ENCODE measurements at regions not wholly inside any gene's neighbourhood (a gene's known extent, or its start where the extent isn't known, plus 50 kb on each side); places are given as distances from the start of the nearest gene placed in this dataset.

DNA sequence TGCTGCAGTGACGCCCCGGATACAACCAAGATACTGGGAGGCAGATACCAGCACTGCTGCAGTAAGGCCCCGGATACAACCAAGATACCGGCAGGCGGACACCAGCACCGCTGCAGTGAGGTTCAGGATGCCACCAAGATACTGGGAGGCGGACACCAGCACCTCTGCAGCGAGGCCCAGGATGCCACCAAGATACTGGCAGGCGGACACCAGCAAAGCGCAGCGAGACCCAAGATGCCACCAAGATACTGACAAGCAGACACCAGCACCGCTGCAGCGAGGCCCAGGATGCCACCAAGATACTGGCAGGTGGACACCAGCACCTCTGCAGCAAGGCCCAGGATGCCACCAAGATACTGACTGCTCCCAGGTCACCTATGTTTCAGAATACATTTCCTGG, 225.2 kb downstream of the BRD1 start:
- in situ Hi-C loops (cut with HindIII; ENCODE audit: low pct_unique_long_range_greater_than_20kb, low sequenced_read_pairs) = no loop called here
- no peak for TF ChIP-seq JUND (IDR thresholded peaks at IDR 0.05; ENCODE audit: low read depth)
- no peak for DNase-seq (ENCODE audit: low read depth in 1 of 2, low spot score in 1 of 2)

DNA sequence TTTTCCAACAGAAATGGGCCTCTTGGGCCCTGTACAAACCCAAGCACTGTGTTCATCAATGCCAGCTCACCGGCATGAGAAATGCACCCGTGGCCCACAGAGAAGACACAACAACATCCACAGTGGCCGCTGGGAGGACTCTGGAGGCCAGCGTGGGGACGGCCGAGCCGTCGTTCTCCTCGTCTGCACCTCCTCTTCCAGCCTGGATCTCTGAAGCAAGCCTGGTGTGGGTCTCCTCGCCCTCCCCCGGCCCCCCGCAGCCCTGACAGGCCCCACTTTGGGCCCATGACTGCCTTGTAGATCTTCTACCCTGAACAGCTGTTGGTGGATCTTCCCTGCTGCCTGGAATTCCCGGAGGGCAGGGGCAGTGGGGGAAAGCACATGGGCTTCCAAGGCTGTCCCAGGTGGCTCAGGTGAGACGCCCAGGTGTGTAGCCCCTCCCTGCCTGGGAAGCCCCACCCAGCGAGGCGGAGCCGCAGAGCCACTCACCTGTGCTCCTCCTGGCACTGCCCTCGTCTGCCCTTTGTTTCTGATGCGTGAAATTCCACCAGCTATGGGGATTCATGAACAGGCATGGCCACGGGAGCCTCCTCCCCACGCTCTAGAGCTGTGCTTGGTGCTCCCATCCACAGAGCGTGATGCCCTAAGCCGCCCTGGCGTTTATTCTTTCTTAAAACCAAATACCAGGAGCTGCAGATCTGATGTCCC, 225.9 kb downstream of the BRD1 start:
- DNase-seq (ENCODE audit: low read depth in 1 of 2, low spot score in 1 of 2) = no peak
- no peak for TF ChIP-seq JUND (IDR thresholded peaks at IDR 0.05; ENCODE audit: low read depth)
- in situ Hi-C loops (cut with HindIII; ENCODE audit: low pct_unique_long_range_greater_than_20kb, low sequenced_read_pairs) = no loop called here

DNA sequence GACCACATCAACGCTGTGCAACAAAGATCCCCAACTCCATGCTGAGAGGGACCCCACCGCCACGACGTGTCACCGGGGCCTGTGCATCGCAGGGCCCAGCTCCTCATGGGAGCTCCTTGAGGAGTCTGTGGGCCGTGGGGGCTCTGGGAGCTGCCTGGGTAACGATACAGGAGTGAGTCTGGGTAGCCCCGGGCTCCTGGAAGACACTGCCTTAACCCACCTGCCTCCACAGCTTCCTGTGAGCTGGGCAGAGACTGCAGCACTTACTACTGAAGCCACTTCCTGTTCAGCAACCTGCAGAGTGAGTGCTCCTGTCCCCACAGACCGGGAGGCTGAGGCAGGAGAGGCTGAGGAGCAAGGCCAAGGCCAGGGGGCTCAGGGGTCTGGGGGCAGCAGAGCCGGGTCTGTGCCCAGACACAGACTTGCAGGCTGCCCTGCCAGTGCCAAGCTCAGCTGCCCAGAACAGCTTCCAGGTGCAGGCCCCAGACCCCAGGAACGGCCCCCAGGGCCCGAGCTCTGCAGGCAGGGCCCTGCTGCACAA, 226.7 kb downstream of the BRD1 start:
- no peak for DNase-seq (ENCODE audit: low read depth in 1 of 2, low spot score in 1 of 2)
- no peak for TF ChIP-seq JUND (IDR thresholded peaks at IDR 0.05; ENCODE audit: low read depth)
- in situ Hi-C loops (cut with HindIII; ENCODE audit: low pct_unique_long_range_greater_than_20kb, low sequenced_read_pairs) = no loop called here

DNA sequence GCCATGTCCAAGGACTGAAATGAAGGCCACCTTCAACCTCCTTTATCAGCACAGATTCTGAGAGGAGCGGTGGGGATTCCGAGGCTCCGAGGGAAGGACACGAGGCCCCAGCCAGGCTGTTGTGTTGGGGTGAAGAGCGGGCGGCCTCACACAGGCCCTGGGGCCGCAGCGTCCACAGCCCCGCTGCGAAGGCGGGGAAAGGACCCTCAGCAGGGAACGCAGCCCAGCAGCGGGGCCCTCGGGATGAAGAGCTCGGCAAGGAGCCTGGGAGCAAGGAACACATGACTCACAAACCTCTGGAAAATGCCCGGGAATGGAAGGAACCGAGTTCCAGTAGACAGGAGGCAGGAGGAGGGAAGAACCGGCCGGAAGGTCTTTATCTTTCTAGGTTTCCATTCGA, 227.2 kb downstream of the BRD1 start:
- no peak for DNase-seq (ENCODE audit: low read depth in 1 of 2, low spot score in 1 of 2)
- in situ Hi-C loops (cut with HindIII; ENCODE audit: low pct_unique_long_range_greater_than_20kb, low sequenced_read_pairs) = no loop called here
- no peak for TF ChIP-seq JUND (IDR thresholded peaks at IDR 0.05; ENCODE audit: low read depth)

DNA sequence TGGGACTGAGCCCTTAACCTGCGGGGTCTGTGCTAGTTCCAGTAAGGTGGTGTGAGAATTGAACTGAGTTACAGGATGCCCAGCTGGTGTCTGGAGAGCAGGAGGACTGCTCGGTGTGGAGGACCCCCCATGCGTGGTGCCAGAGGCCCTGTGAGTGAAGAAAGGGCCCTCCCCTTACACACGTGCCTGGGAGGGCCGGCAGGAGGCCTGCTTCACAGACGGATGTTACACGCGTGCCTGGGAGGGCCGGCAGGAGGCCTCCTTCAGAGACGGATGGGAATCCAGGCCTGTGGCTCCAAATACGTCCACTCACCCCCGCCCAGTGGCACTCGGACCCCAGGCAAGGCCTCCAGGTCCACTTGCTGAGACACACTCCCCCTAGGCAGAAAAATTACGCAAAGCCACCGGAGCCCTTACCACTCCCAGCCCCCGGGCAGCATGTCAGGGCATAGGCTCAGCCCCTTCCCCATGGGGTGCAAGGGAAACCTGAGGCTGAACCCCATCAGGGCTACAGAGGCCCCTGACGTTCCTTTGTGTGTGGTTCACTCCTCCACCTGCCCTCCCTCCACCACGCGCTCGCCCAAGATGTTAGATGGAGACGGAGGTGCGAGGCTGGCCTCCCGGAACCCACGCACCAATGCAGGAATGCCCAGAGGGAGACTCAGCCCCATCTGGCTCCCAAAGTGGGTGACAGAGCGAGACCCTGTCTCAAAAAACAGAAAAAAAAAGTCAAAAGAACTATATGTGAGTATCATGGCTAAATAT, 227.8 kb downstream of the BRD1 start:
- no peak for DNase-seq (ENCODE audit: low read depth in 1 of 2, low spot score in 1 of 2)
- in situ Hi-C loops (cut with HindIII; ENCODE audit: low pct_unique_long_range_greater_than_20kb, low sequenced_read_pairs) = no loop called here

DNA sequence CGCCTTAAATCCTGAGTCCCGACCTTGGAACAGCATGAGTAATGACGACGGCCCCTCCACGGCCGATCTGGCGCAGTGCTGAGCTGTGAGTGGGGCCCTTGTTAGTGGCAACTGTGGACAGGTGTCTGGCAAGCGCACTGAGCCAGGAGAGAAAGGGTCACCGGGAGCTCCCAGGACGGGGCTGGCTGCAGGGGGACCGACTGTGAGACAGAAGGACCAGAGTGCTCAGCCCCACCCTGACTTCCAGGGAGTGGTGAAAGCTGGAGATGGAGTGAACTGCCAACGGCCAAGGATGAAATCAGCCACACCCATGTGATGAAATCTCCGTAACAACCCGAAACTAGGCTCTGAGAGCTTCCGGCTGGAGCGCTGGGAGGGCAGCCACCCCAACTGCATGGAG, 228.6 kb downstream of the BRD1 start:
- DNase-seq (ENCODE audit: low read depth in 1 of 2, low spot score in 1 of 2) = no peak
- in situ Hi-C loops (cut with HindIII; ENCODE audit: low pct_unique_long_range_greater_than_20kb, low sequenced_read_pairs) = no loop called here
- TF ChIP-seq JUND (IDR thresholded peaks at IDR 0.05; ENCODE audit: low read depth) = no peak

More for the DNA sequence above, 227.8 kb downstream of the BRD1 start:
- no peak for TF ChIP-seq JUND (IDR thresholded peaks at IDR 0.05; ENCODE audit: low read depth)

DNA sequence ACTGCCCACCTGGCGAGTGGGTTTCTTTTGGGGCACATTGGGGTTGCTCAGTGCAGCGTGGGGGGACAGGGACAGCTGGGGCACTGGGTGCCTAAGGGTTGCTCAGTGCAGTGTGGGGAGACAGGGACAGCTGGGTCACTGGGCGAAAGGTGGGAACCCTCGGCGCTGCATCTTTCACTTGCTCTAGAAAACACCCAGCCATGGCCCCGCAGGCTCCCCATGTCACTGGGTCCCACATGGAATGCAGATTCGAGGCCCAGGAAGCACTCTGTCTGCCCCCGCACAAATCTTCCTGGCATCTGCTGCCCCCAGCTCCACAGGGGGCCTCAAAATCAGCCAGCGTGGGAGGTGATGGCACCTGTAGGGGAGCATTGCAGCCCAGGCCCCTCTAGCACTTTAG, 229.3 kb downstream of the BRD1 start:
- in situ Hi-C loops (cut with HindIII; ENCODE audit: low pct_unique_long_range_greater_than_20kb, low sequenced_read_pairs) = no loop called here
- no peak for TF ChIP-seq JUND (IDR thresholded peaks at IDR 0.05; ENCODE audit: low read depth)
- no peak for DNase-seq (ENCODE audit: low read depth in 1 of 2, low spot score in 1 of 2)

DNA sequence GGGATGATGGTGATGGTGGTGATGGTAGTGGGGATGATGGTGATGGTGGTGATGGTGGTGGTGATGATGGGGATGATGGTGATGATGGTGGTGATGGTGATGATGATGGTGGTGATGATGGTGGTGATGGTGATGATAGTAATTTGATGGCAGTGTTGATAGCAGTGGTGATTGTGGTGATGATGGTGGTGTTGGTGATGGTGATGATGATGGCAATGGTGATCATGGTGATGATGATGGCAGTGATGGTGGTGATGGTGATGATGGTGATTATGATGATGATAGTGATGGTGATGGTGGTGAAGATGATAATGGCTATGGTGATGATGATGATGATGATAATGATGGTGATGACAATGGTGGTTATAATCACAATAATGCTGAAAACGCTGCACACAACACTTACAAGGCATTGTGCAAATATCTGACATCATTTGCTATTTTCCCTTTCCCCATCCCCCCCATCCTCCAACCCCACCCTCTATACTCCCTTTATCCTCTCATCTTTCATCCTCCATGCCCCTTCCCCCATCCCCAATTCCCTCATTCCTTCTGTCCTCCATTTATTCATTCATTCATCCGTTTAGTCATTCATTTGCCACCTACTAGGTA, 230.1 kb downstream of the BRD1 start:
- no peak for TF ChIP-seq JUND (IDR thresholded peaks at IDR 0.05; ENCODE audit: low read depth)
- no peak for DNase-seq (ENCODE audit: low read depth in 1 of 2, low spot score in 1 of 2)
- in situ Hi-C loops (cut with HindIII; ENCODE audit: low pct_unique_long_range_greater_than_20kb, low sequenced_read_pairs) = no loop called here

DNA sequence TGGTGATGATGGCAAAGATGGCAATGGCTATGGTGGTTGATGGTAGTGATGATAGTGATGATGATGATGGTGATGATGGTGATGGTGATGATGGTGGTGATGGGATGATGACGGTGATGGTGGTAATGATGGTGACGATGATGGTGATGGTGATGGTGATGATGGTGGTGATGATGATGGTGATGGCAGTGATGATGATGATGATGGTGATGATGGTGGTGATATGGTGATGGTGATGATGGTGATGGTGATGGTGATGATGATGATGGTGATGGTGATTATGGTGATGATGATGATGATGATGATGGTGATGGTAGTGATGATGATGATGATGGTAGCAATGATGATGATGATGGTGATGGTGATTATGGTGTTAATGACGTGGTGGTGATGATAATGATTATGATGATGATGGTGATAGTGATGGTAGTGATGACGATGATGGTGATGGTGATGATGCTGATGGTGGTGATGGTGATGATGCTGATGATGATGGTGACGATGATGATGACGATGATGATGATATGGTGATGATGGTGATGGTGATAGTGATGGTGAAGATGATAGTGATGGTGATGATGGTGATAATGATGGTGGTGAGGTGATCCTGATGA, 232.1 kb downstream of the BRD1 start:
- no peak for TF ChIP-seq JUND (IDR thresholded peaks at IDR 0.05; ENCODE audit: low read depth)
- DNase-seq (ENCODE audit: low read depth in 1 of 2, low spot score in 1 of 2) = no peak
- in situ Hi-C loops (cut with HindIII; ENCODE audit: low pct_unique_long_range_greater_than_20kb, low sequenced_read_pairs) = no loop called here

DNA sequence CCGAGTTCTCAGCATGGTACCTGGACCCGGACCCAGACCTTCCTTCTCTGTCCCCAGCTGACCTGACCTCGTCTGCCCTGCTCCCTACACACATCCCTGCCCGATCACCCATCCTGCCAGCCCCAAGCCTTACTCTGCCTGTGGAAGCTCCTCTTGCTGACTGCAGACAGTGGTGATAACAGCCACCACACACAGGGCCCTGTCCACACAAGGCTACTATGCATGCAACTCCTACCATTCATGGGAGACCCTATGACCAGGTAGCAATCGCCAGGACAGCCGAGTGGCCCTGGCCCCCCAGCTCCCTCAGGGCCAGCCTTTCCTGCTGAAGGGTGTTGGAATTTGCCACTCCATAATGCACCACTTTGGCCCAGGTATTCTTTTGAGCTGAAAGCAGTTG, 233.6 kb downstream of the BRD1 start:
- in situ Hi-C loops (cut with HindIII; ENCODE audit: low pct_unique_long_range_greater_than_20kb, low sequenced_read_pairs) = no loop called here
- no peak for TF ChIP-seq JUND (IDR thresholded peaks at IDR 0.05; ENCODE audit: low read depth)
- no peak for DNase-seq (ENCODE audit: low read depth in 1 of 2, low spot score in 1 of 2)

DNA sequence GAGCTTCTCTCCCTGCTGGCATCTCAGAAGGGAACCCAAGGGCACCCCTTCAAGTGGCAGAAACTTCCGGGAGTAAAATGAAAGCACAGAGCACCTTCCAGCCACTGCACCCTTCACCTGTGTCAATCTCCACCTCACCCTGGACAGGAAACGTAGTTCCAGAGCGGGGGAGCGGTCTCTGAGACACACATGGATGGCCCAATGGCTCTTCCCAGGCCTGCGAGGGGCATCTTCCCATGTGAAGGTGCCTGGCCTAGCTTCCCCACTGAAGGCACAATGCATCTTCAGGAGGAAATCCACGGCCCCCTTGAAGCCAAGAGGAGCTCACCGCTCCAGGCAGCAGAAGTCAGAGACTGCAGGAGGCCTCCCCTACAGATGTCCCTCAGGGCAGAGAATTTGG, 234.2 kb downstream of the BRD1 start:
- in situ Hi-C loops (cut with HindIII; ENCODE audit: low pct_unique_long_range_greater_than_20kb, low sequenced_read_pairs) = no loop called here
- TF ChIP-seq JUND (IDR thresholded peaks at IDR 0.05; ENCODE audit: low read depth) = no peak
- no peak for DNase-seq (ENCODE audit: low read depth in 1 of 2, low spot score in 1 of 2)

DNA sequence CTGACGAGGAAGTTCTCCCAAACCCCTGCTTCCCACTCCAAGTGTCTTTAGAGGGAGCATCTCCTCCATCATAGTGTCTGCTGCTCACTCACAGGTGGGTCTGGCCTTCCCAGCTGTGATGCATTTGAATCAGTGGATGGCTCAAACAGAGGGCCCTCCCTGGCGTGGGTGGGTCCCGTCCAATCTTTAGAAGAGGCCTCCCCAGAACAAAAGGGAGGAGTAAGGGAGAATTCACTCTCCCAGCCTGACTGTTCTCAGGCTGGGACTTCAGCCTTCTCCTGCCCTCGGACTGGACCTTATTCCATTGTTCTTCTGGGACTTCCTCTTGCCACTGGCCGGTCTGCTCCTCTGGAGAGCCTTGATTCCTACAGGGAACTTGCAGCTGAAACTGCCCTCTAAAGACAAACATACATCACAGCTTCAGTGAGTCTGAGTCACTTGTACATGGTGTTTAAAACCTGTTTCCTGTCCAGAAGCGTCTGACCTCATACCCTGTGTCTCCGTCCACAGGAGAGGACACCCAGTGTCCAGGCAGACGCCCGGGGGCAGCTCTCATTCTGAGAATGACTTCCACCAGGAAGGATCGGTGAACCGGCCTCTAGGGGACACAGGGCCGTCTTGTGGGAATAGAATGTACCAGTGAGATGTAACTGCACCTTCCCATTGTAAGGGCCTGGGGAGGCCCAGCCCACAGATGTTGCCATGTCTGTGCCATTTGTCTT, 234.7 kb downstream of the BRD1 start:
- DNase-seq (ENCODE audit: low read depth in 1 of 2, low spot score in 1 of 2) = no peak
- in situ Hi-C loops (cut with HindIII; ENCODE audit: low pct_unique_long_range_greater_than_20kb, low sequenced_read_pairs) = no loop called here
- TF ChIP-seq JUND (IDR thresholded peaks at IDR 0.05; ENCODE audit: low read depth) = no peak
